PC-9 (cell line): ENCODE measurements at regions not wholly inside any gene's neighbourhood (a gene's known extent, or its start where the extent isn't known, plus 50 kb on each side); places are given as distances from the start of the nearest gene placed in this dataset.

Experiments used
- CTCF ChIP-seq: fragments of 200-600 bp; sonication (generic); conservative IDR thresholded peaks from 2 replicates; pipeline ENCODE4 v1.6.1; 2017; ENCODE audit warnings: mixed run types, antibody characterized with exemption, mild to moderate bottlenecking, moderate library complexity
- EZH2 ChIP-seq: fragments of 200-600 bp; sonication (generic); IDR thresholded peaks from 2 replicates; pipeline ENCODE4 v1.8.0; 2017; ENCODE audit warnings: antibody characterized with exemption, low read depth

DNA sequence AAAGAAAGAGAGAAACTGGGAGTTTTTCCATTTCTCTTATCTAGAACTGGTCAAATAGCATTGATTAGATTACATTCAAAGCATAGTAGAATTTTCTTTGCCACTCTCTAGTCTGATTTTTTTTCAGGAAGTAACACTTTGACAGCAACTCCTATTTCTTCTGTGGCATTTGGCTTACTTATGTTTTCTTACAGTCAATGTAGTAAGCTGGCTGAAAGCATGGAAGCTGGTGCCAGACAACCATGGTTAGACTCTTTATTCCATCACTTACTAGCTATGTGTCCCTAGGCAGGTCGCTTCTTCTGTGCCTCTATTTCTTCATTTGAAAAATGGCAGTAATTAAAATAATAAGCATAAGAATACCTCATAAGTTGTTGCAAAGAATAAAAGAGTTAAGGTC lies 54.2 kb upstream of the OPRM1 start:
- TF ChIP-seq CTCF (no peak), EZH2 (no peak)
